ENCODE measurements at regions not wholly inside any gene's neighbourhood (a gene's known extent, or its start where the extent isn't known, plus 50 kb on each side); places are given as distances from the start of the nearest gene placed in this dataset.

DNA sequence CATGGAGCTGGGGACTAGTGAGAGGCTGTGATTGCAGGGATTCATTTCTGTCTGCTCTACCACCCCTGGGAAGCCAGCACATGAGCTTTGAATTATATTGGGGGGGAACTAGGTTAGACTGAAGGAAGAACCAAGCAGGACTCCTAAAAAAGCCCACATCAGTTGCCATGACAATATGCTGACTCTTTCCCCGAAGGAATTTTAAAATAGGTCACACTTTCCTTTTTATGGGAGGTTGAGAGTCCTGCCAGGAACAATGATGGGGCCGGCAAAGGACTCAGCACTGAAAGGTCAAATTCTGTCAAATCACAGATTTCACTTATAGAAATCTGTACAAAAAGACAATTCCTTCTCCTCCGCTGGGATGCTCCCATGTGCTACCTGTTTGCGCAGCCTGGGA lies 130.8 kb downstream of the ZNF621 start:
- TF ChIP-seq POLR2A (IDR thresholded peaks at IDR 0.05) (no peak), POLR2AphosphoS5 (IDR thresholded peaks at IDR 0.05) (no peak)
- TF ChIP-seq, protein P1, sequence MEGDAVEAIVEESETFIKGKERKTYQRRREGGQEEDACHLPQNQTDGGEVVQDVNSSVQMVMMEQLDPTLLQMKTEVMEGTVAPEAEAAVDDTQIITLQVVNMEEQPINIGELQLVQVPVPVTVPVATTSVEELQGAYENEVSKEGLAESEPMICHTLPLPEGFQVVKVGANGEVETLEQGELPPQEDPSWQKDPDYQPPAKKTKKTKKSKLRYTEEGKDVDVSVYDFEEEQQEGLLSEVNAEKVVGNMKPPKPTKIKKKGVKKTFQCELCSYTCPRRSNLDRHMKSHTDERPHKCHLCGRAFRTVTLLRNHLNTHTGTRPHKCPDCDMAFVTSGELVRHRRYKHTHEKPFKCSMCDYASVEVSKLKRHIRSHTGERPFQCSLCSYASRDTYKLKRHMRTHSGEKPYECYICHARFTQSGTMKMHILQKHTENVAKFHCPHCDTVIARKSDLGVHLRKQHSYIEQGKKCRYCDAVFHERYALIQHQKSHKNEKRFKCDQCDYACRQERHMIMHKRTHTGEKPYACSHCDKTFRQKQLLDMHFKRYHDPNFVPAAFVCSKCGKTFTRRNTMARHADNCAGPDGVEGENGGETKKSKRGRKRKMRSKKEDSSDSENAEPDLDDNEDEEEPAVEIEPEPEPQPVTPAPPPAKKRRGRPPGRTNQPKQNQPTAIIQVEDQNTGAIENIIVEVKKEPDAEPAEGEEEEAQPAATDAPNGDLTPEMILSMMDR (IDR thresholded peaks at IDR 0.05) = no peak
